ENCODE measurements at regions not wholly inside any gene's neighbourhood (a gene's known extent, or its start where the extent isn't known, plus 50 kb on each side); places are given as distances from the start of the nearest gene placed in this dataset.

DNA sequence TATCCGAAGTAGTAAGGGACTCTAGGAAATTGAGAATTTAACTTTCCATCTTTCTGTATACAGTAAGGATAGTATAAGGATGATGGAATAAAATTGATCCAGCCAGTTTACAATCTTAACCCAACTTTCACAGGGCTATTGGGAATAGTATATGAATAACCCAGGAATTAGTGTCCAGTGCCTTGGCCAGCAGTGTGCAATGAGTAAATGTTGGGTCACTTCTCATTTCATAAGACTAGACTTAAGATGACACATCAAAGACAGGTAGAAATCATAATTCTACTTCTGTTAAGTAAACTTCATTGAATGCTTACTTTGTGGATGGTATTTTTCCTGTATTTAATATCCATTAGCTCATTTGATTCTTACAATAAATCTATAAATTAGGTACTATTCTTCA lies 949.6 kb upstream of the GOT2 start:
- TF ChIP-seq, protein P1, sequence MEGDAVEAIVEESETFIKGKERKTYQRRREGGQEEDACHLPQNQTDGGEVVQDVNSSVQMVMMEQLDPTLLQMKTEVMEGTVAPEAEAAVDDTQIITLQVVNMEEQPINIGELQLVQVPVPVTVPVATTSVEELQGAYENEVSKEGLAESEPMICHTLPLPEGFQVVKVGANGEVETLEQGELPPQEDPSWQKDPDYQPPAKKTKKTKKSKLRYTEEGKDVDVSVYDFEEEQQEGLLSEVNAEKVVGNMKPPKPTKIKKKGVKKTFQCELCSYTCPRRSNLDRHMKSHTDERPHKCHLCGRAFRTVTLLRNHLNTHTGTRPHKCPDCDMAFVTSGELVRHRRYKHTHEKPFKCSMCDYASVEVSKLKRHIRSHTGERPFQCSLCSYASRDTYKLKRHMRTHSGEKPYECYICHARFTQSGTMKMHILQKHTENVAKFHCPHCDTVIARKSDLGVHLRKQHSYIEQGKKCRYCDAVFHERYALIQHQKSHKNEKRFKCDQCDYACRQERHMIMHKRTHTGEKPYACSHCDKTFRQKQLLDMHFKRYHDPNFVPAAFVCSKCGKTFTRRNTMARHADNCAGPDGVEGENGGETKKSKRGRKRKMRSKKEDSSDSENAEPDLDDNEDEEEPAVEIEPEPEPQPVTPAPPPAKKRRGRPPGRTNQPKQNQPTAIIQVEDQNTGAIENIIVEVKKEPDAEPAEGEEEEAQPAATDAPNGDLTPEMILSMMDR (conservative IDR thresholded peaks at IDR 0.05), result no peak
- TF ChIP-seq ZFX (IDR thresholded peaks at IDR 0.05), result no peak
